ENCODE measurements at regions not wholly inside any gene's neighbourhood (a gene's known extent, or its start where the extent isn't known, plus 50 kb on each side); places are given as distances from the start of the nearest gene placed in this dataset.

DNA sequence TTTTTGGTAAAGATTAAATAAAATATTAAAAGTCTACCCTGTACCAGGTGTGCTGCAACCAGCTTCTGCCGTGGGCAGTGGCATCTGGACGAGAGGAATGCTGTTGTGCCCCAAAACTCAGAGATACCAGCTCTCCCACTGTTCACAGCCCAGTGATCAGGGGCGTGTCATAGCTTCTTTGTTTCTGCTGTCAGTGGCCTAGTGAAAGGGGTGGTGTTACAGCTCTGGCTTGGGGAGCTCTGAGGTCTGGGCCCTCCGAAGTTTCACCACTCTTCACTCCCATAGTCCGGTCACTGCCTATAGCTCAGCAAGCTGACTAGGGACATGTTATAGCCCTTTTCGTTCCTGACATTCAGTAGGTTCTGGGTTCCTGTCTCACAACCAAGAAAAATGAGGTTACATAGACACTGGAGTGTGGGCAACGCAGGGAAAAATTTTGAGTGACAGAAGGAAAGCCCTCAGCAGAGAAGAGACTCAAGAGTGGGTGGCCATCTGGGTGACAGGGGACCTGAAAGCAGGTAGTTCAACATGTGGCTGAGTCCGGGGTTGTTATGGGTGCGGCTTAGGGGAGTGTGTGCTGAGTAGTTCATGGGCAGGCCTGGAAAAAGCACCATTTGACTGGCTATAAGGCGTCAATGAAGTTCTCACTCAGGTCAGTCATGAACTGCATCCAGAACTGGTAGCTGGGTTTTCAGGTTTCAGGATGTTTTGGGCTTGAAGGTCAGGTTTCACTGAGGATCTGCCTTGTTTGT is 1184.4 kb upstream of the PABPC4L start:
- intact Hi-C loops (cut with DNase I; ENCODE audit: low total_unique reads) = no loop called here
- no peak overlapping the region for H3K4me3 ChIP-seq
- WGBS, 5 donors = 74 to 87% (median 82%) methylated on average over 10 of the region's 10 CpGs
- H3K27me3 ChIP-seq (replicated peaks in 1 of 7) = no peaks in the 10 kb centered on the region
- no peaks in the 10 kb centered on the region for H3K4me1 ChIP-seq
- TF ChIP-seq POLR2A (IDR thresholded peaks at IDR 0.05) = no peak
- TF ChIP-seq, protein P1, sequence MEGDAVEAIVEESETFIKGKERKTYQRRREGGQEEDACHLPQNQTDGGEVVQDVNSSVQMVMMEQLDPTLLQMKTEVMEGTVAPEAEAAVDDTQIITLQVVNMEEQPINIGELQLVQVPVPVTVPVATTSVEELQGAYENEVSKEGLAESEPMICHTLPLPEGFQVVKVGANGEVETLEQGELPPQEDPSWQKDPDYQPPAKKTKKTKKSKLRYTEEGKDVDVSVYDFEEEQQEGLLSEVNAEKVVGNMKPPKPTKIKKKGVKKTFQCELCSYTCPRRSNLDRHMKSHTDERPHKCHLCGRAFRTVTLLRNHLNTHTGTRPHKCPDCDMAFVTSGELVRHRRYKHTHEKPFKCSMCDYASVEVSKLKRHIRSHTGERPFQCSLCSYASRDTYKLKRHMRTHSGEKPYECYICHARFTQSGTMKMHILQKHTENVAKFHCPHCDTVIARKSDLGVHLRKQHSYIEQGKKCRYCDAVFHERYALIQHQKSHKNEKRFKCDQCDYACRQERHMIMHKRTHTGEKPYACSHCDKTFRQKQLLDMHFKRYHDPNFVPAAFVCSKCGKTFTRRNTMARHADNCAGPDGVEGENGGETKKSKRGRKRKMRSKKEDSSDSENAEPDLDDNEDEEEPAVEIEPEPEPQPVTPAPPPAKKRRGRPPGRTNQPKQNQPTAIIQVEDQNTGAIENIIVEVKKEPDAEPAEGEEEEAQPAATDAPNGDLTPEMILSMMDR (IDR thresholded peaks at IDR 0.05 in 8 of 11, conservative IDR thresholded peaks at IDR 0.05 in 3 of 11) = no peak
- no peak for TF ChIP-seq POLR2AphosphoS5 (IDR thresholded peaks at IDR 0.05)
- H3K36me3 ChIP-seq = no peaks in the 10 kb centered on the region
- no peak overlapping the region for H3K27ac ChIP-seq
- peaks cover 0 to 5% (median 0%) of the 10 kb centered on the region in 8 donors for H3K9me3 ChIP-seq
- DNase-seq = no peak

- no peak for DNase-seq
- no peaks in the 10 kb centered on the region for H3K27me3 ChIP-seq (replicated peaks in 1 of 7)
- no peaks in the 10 kb centered on the region for H3K36me3 ChIP-seq
- H3K4me1 ChIP-seq = no peaks in the 10 kb centered on the region
- intact Hi-C loops (cut with DNase I; ENCODE audit: low total_unique reads) = no loop called here
- no peak overlapping the region for H3K4me3 ChIP-seq
- WGBS, 5 donors = 38 to 64% (median 47%) methylated on average over 1 of the region's 1 CpG
- TF ChIP-seq POLR2AphosphoS5 (IDR thresholded peaks at IDR 0.05) (no peak), POLR2A (IDR thresholded peaks at IDR 0.05) (no peak)
- TF ChIP-seq, protein P1 (IDR thresholded peaks at IDR 0.05 in 8 of 11, conservative IDR thresholded peaks at IDR 0.05 in 3 of 11) = no peak
- peaks cover 0 to 13% (median 0%) of the 10 kb centered on the region in 8 donors for H3K9me3 ChIP-seq
- no peak overlapping the region for H3K27ac ChIP-seq
These were observed 1182.0 kb upstream of the PABPC4L start for GRCh38 chr4:135383356-135384288.

DNA sequence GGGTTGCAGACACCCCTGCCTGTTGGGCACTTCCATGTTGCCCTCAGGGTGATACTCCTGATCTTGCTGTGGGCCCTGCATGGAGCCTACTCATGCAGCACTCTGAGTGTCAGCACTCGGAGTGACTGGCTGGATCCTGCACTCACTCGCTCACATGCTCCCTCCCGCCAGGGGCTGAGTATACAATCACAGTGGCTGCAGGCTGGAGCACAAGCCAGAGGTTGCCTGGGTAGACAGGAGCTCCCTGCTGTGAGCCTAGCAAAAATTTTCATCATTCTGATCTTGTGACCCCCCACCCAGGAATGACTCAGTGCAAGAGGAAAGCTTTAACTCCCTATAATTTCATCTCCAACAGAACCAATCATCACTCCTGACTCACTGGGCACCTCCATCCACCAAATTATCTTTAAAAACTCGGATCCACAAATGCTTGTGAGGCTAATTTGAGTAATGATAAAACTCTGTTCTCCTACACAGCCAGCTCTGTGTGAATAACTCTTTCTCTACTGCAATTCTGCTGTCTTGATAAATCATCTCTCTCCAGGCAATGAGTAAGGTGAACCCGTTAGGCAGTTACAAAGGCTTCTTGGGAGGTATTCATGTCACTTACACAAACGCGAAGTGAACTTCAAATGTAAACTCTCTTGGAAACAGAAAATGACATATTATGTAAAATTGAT is 1180.8 kb upstream of the PABPC4L start:
- 76 to 86% (median 80%) methylated on average over 7 of the region's 7 CpGs for WGBS, 5 donors
- TF ChIP-seq POLR2A (IDR thresholded peaks at IDR 0.05) (no peak), POLR2AphosphoS5 (IDR thresholded peaks at IDR 0.05) (no peak)
- TF ChIP-seq, protein P1 (IDR thresholded peaks at IDR 0.05 in 8 of 11, conservative IDR thresholded peaks at IDR 0.05 in 3 of 11) = no peak
- intact Hi-C loops (cut with DNase I; ENCODE audit: low total_unique reads) = no loop called here
- Histone ChIP-seq H3K36me3 (no peaks in the 10 kb centered on the region), H3K4me3 (no peak overlapping the region), H3K27me3 (replicated peaks in 1 of 7) (no peaks in the 10 kb centered on the region), H3K9me3 (peaks cover 0 to 19% (median 4%) of the 10 kb centered on the region in 8 donors), H3K4me1 (no peaks in the 10 kb centered on the region), H3K27ac (no peak overlapping the region)
- no peak for DNase-seq
